ENCODE measurements at regions not wholly inside any gene's neighbourhood (a gene's known extent, or its start where the extent isn't known, plus 50 kb on each side); places are given as distances from the start of the nearest gene placed in this dataset.

- no peak for TF ChIP-seq CTCF (IDR thresholded peaks at IDR 0.05; ENCODE audit: low read depth, low read length)
- Histone ChIP-seq H3K9me3 (ENCODE audit: control insufficient read depth, insufficient read depth, low read length) (no peaks in the 10 kb centered on the region), H3K27me3 (ENCODE audit: control insufficient read depth, insufficient read depth, low read length) (peaks cover 4% of the 10 kb centered on the region), H3K27ac (ENCODE audit: low read depth, low read length) (no peak overlapping the region), H3K4me3 (ENCODE audit: low read depth, low read length) (no peak overlapping the region)
- DNase-seq (ENCODE audit: low read depth, low spot score), result no peak
- ChIA-PET CTCF (no interaction called here), POLR2A (no interaction called here)
These were observed 813.4 kb downstream of the MAFB start for GRCh38 chr20:39875492-39876110.

GRCh38 chr20:39874049-39874893 is 814.8 kb downstream of the MAFB start:
- Histone ChIP-seq H3K27ac (ENCODE audit: low read depth, low read length) (no peak overlapping the region), H3K4me3 (ENCODE audit: low read depth, low read length) (no peak overlapping the region), H3K9me3 (ENCODE audit: control insufficient read depth, insufficient read depth, low read length) (no peaks in the 10 kb centered on the region), H3K27me3 (ENCODE audit: control insufficient read depth, insufficient read depth, low read length) (peaks cover 4% of the 10 kb centered on the region)
- peak; percentile 73 for DNase-seq (ENCODE audit: low read depth, low spot score)
- TF ChIP-seq CTCF (IDR thresholded peaks at IDR 0.05; ENCODE audit: low read depth, low read length), result peak; percentile 94
- CTCF ChIA-PET, result interaction anchor here (0.5 to 3.2 kb wide), 42 partner anchors 9 to 763 kb away, joined by 3 to 126 read pairs (median 4); no protein-coding TSS in a partner anchor
- POLR2A ChIA-PET, result interaction anchor here (0.7 kb wide), 1 partner anchor 198 kb away, joined by 3 read pairs; no protein-coding TSS in a partner anchor

GRCh38 chr20:39873286-39873685 is 815.8 kb downstream of the MAFB start:
- no peak for DNase-seq (ENCODE audit: low read depth, low spot score)
- Histone ChIP-seq H3K4me3 (ENCODE audit: low read depth, low read length) (no peak overlapping the region), H3K27me3 (ENCODE audit: control insufficient read depth, insufficient read depth, low read length) (peaks cover 4% of the 10 kb centered on the region), H3K27ac (ENCODE audit: low read depth, low read length) (no peak overlapping the region), H3K9me3 (ENCODE audit: control insufficient read depth, insufficient read depth, low read length) (no peaks in the 10 kb centered on the region)
- ChIA-PET POLR2A (no interaction called here), CTCF (interaction anchor here (0.5 to 3.2 kb wide), 33 partner anchors 9 to 762 kb away, joined by 3 to 126 read pairs (median 4); no protein-coding TSS in a partner anchor)
- TF ChIP-seq CTCF (IDR thresholded peaks at IDR 0.05; ENCODE audit: low read depth, low read length), result no peak

- Histone ChIP-seq H3K27me3 (ENCODE audit: control insufficient read depth, insufficient read depth, low read length) (peaks cover 4% of the 10 kb centered on the region), H3K27ac (ENCODE audit: low read depth, low read length) (no peak overlapping the region), H3K4me3 (ENCODE audit: low read depth, low read length) (no peak overlapping the region), H3K9me3 (ENCODE audit: control insufficient read depth, insufficient read depth, low read length) (no peaks in the 10 kb centered on the region)
- no peak for TF ChIP-seq CTCF (IDR thresholded peaks at IDR 0.05; ENCODE audit: low read depth, low read length)
- POLR2A ChIA-PET, result no interaction called here
- no peak for DNase-seq (ENCODE audit: low read depth, low spot score)
- CTCF ChIA-PET, result interaction anchor here (0.6 to 0.9 kb wide), 3 partner anchors 9 to 943 kb away, joined by 3 to 6 read pairs (median 3); no protein-coding TSS in a partner anchor
These were observed 818.0 kb downstream of the MAFB start for GRCh38 chr20:39871013-39871412.

- DNase-seq (ENCODE audit: low read depth, low spot score), result no peak
- Histone ChIP-seq H3K9me3 (ENCODE audit: control insufficient read depth, insufficient read depth, low read length) (no peaks in the 10 kb centered on the region), H3K4me3 (ENCODE audit: low read depth, low read length) (no peak overlapping the region), H3K27me3 (ENCODE audit: control insufficient read depth, insufficient read depth, low read length) (no peaks in the 10 kb centered on the region), H3K27ac (ENCODE audit: low read depth, low read length) (no peak overlapping the region)
- POLR2A ChIA-PET, result no interaction called here
- CTCF ChIA-PET, result interaction anchor here (3.2 kb wide), 1 partner anchor 8 kb away, joined by 19 read pairs; no protein-coding TSS in a partner anchor
- no peak for TF ChIP-seq CTCF (IDR thresholded peaks at IDR 0.05; ENCODE audit: low read depth, low read length)
These were observed 823.6 kb downstream of the MAFB start for GRCh38 chr20:39865446-39865845.

Data from AG04450 (cell line).